H9 (cell line): ENCODE measurements at regions not wholly inside any gene's neighbourhood (a gene's known extent, or its start where the extent isn't known, plus 50 kb on each side); places are given as distances from the start of the nearest gene placed in this dataset.

Experiments used
- DNase-seq: peaks from one replicate; pipeline ENCODE4 v3.0.0-alpha.2; 2017
- H2AFZ ChIP-seq: one replicate; pipeline ENCODE4 v1.6.1; 2013; ENCODE audit warnings: mild to moderate bottlenecking, low read length, control low read depth, moderate library complexity
- H2AK5ac ChIP-seq: 2 replicates; pipeline ENCODE4 v1.6.1; 2013; ENCODE audit warnings: low read length, control low read depth, mixed read lengths; ENCODE audit not compliant: insufficient read length
- H2BK120ac ChIP-seq: one replicate; pipeline ENCODE4 v1.6.1; 2013; ENCODE audit warnings: low read depth, mild to moderate bottlenecking, low read length, control low read depth, inconsistent platforms; ENCODE audit not compliant: poor library complexity, severe bottlenecking
- H2BK12ac ChIP-seq: 2 replicates; pipeline ENCODE4 v1.6.1; 2013; ENCODE audit warnings: low read length, control low read depth, mixed read lengths, low read depth; ENCODE audit not compliant: insufficient read length
- H2BK15ac ChIP-seq: 2 replicates; pipeline ENCODE4 v1.6.1; 2013; ENCODE audit warnings: low read depth, low read length, control low read depth
- H2BK20ac ChIP-seq: one replicate; pipeline ENCODE4 v1.6.1; 2013; ENCODE audit warnings: low read depth, mild to moderate bottlenecking, low read length, control low read depth, inconsistent platforms; ENCODE audit not compliant: poor library complexity, severe bottlenecking
- H2BK5ac ChIP-seq: 2 replicates; pipeline ENCODE4 v1.6.1; 2013; ENCODE audit warnings: low read length, control low read depth, mixed read lengths; ENCODE audit not compliant: insufficient read length
- H3K14ac ChIP-seq: 2 replicates; pipeline ENCODE4 v1.6.1; 2013; ENCODE audit warnings: low read length, control low read depth; ENCODE audit not compliant: insufficient read depth
- H3K18ac ChIP-seq: 2 replicates; pipeline ENCODE4 v1.6.1; 2013; ENCODE audit warnings: low read depth, mild to moderate bottlenecking, mixed read lengths, low read length, control low read depth; ENCODE audit not compliant: insufficient read length
- H3K23ac ChIP-seq: 2 replicates; pipeline ENCODE4 v1.6.1; 2013; ENCODE audit warnings: low read length, control low read depth, mixed read lengths, low read depth; ENCODE audit not compliant: insufficient read length
- H3K23me2 ChIP-seq: 2 replicates; pipeline ENCODE4 v1.6.1; 2013; ENCODE audit warnings: low read depth, mild to moderate bottlenecking, mixed read lengths, low read length, control low read depth; ENCODE audit not compliant: insufficient read length, poor library complexity, severe bottlenecking
- H3K27ac ChIP-seq: 2 replicates; pipeline ENCODE4 v1.5.1; 2013; ENCODE audit warnings: low read length, control low read depth, mixed read lengths, low read depth; ENCODE audit not compliant: insufficient read length
- H3K27me3 ChIP-seq: 2 replicates; pipeline ENCODE4 v1.6.1; 2013; ENCODE audit warnings: low read length, control low read depth, inconsistent platforms; ENCODE audit not compliant: insufficient read depth
- H3K4ac ChIP-seq: 2 replicates; pipeline ENCODE4 v1.6.1; 2013; ENCODE audit warnings: low read depth, mild to moderate bottlenecking, control low read depth, inconsistent platforms, low read length, moderate library complexity
- H3K4me1 ChIP-seq: 2 replicates; pipeline ENCODE4 v1.6.1; 2013; ENCODE audit warnings: low read length, control low read depth, inconsistent platforms; ENCODE audit not compliant: insufficient read depth
- H3K4me2 ChIP-seq: 2 replicates; pipeline ENCODE4 v1.6.1; 2013; ENCODE audit warnings: low read length, control low read depth, mixed read lengths; ENCODE audit not compliant: insufficient read length, insufficient read depth
- H3K56ac ChIP-seq: 2 replicates; pipeline ENCODE4 v1.6.1; 2013; ENCODE audit warnings: low read depth, mild to moderate bottlenecking, mixed read lengths, low read length, control low read depth; ENCODE audit not compliant: insufficient read length
- H3K79me1 ChIP-seq: 2 replicates; pipeline ENCODE4 v1.6.1; 2013; ENCODE audit warnings: low read depth, mild to moderate bottlenecking, moderate library complexity, low read length, control low read depth, inconsistent platforms; ENCODE audit not compliant: insufficient read depth, poor library complexity, severe bottlenecking
- H3K79me2 ChIP-seq: 2 replicates; pipeline ENCODE4 v1.6.1; 2013; ENCODE audit warnings: low read length, control low read depth, inconsistent platforms; ENCODE audit not compliant: insufficient read depth
- H3K9ac ChIP-seq: 2 replicates; pipeline ENCODE4 v1.6.1; 2013; ENCODE audit warnings: low read length, control low read depth, mixed read lengths; ENCODE audit not compliant: insufficient read length; ENCODE audit errors: extremely low read depth
- H3K9me3 ChIP-seq: one replicate; pipeline ENCODE4 v1.6.1; 2013; ENCODE audit warnings: low read depth, low read length, inconsistent platforms; ENCODE audit not compliant: control insufficient read depth
- H3T11ph ChIP-seq: one replicate; pipeline ENCODE4 v1.6.1; 2013; ENCODE audit warnings: mild to moderate bottlenecking, low read length, control low read depth, inconsistent platforms
- H4K20me1 ChIP-seq: one replicate; pipeline ENCODE4 v1.6.1; 2013; ENCODE audit not compliant: control insufficient read depth, insufficient read length, insufficient read depth
- H4K5ac ChIP-seq: 2 replicates; pipeline ENCODE4 v1.6.1; 2013; ENCODE audit warnings: low read depth, mild to moderate bottlenecking, mixed read lengths, low read length, control low read depth; ENCODE audit not compliant: insufficient read length
- H4K8ac ChIP-seq: replicated peaks from 2 replicates; pipeline ENCODE4 v1.6.1; 2013; ENCODE audit warnings: low read length, control low read depth, mixed read lengths, low read depth; ENCODE audit not compliant: insufficient read length
- H4K91ac ChIP-seq: 2 replicates; pipeline ENCODE4 v1.6.1; 2013; ENCODE audit warnings: low read depth, mild to moderate bottlenecking, moderate library complexity, mixed read lengths, low read length, control low read depth; ENCODE audit not compliant: insufficient read length
- H3K27ac Mint-ChIP-seq, 3 experiments: 2 replicates in 2 of 3; 3 replicates in 1 of 3; pipeline ENCODE4 v1.8.0; 2020 to 2021; ENCODE audit warnings: mixed read lengths in 3 of 3, mild to moderate bottlenecking in 1 of 3, moderate library complexity in 1 of 3
- H3K27me3 Mint-ChIP-seq: 2 replicates; pipeline ENCODE4 v1.8.0; 2021; ENCODE audit warnings: low read depth, mild to moderate bottlenecking, moderate library complexity, mixed read lengths
- H3K36me3 Mint-ChIP-seq, 3 experiments: 2 replicates in 2 of 3; 3 replicates in 1 of 3; pipeline ENCODE4 v1.8.0; 2020 to 2021; ENCODE audit warnings: low read depth in 3 of 3, mixed read lengths in 3 of 3; ENCODE audit not compliant: insufficient read depth in 1 of 3
- H3K4me1 Mint-ChIP-seq, 2 experiments: 2 replicates each; pipeline ENCODE4 v1.8.0; 2020; ENCODE audit warnings: mixed read lengths in 2 of 2
- H3K4me3 Mint-ChIP-seq, 2 experiments: 2 replicates in 1 of 2; 3 replicates in 1 of 2; pipeline ENCODE4 v1.8.0; 2020 to 2021; ENCODE audit warnings: mild to moderate bottlenecking in 2 of 2, mixed read lengths in 2 of 2, moderate library complexity in 1 of 2
- H3K9me3 Mint-ChIP-seq, 2 experiments: 2 replicates in 1 of 2; 3 replicates in 1 of 2; pipeline ENCODE4 v1.8.0; 2020; ENCODE audit warnings: mild to moderate bottlenecking in 2 of 2, mixed read lengths in 2 of 2, moderate library complexity in 1 of 2
- CTCF ChIP-seq: fragments of 200-600 bp; sonication (generic); conservative IDR thresholded peaks from 3 replicates; pipeline ENCODE4 v1.8.0; 2021; ENCODE audit warnings: antibody characterized with exemption, mild to moderate bottlenecking
- WGBS: extraction: QIAGEN DNeasy Blood & Tissue Kit; methylation state at CpG from one replicate; pipeline ENCODE4 v1.1.7; 2013; ENCODE audit warnings: missing lambda C conversion rate, low lambda C conversion rate, mixed read lengths; ENCODE audit not compliant: insufficient read length; ENCODE audit errors: extremely low coverage; 5-methylcytosine and 5-hydroxymethylcytosine counted together

GRCh38 chr12:88703790-88704189 lies 123.5 kb upstream of the KITLG start:
- Mint-ChIP-seq H3K27ac (no peak overlapping the region), H3K4me1 (no peaks in the 10 kb centered on the region), H3K9me3 (peaks cover 0 to 2% of the 10 kb centered on the region in 2 experiments; a peak in 2 of 5 replicates), H3K27me3 (no peaks in the 10 kb centered on the region), H3K4me3 (no peak overlapping the region), H3K36me3 (peaks cover 0 to 6% (median 0%) of the 10 kb centered on the region in 3 experiments; a peak in 1 of 7 replicates)
- Histone ChIP-seq H4K8ac (no peak overlapping the region), H2AK5ac (no peak overlapping the region), H3K23ac (no peak overlapping the region), H2BK20ac (no peak overlapping the region), H3K79me1 (no peaks in the 10 kb centered on the region), H4K5ac (no peak overlapping the region), H3K4me2 (no peak overlapping the region), H3K14ac (no peak overlapping the region), H3K56ac (no peak overlapping the region), H2BK120ac (no peak overlapping the region), H3K4ac (no peak overlapping the region), H3K27me3 (no peaks in the 10 kb centered on the region), H3K4me1 (no peaks in the 10 kb centered on the region), H4K20me1 (no peaks in the 10 kb centered on the region), H3K18ac (no peak overlapping the region), H3T11ph (no peak overlapping the region), H3K23me2 (no peaks in the 10 kb centered on the region), H2BK15ac (no peak overlapping the region), H3K27ac (no peak overlapping the region), H3K9me3 (no peaks in the 10 kb centered on the region), H4K91ac (no peak overlapping the region), H2AFZ (no peak overlapping the region), H3K79me2 (no peaks in the 10 kb centered on the region), H2BK12ac (no peak overlapping the region), H2BK5ac (no peak overlapping the region), H3K9ac (no peak overlapping the region)
- TF ChIP-seq CTCF: no peak
- no CpG with 5 or more reads among the region's 3 CpGs for WGBS
- no peak for DNase-seq
